Neural cell (in vitro differentiated cells): ENCODE measurements at regions not wholly inside any gene's neighbourhood (a gene's known extent, or its start where the extent isn't known, plus 50 kb on each side); places are given as distances from the start of the nearest gene placed in this dataset.

Experiments
- H2AFZ ChIP-seq: fragments of 200-600, 300-800 bp; sonication (generic), shearing (Covaris generic); 2 replicates; pipeline ENCODE4 v1.6.0; 2014; ENCODE audit warnings: low read depth, mild to moderate bottlenecking, antibody characterized with exemption, low read length, moderate library complexity
- H3F3A ChIP-seq: fragments of 200-600 bp; shearing (Covaris generic); 2 replicates; pipeline ENCODE4 v1.6.1; 2016; ENCODE audit warnings: mild to moderate bottlenecking, moderate library complexity, mixed read lengths, antibody characterized with exemption, low read length; ENCODE audit not compliant: insufficient read depth, poor library complexity, severe bottlenecking
- H3K27ac ChIP-seq: fragments of 200-600, 300-800 bp; sonication (generic), shearing (Covaris generic); 2 replicates; pipeline ENCODE4 v1.5.1; 2014; ENCODE audit warnings: mild to moderate bottlenecking, low read length, moderate library complexity
- H3K27me3 ChIP-seq: fragments of 300-800, 200-600 bp; sonication (generic), shearing (Covaris generic); 2 replicates; pipeline ENCODE4 v1.6.0; 2014; ENCODE audit warnings: mild to moderate bottlenecking, low read depth, low read length, moderate library complexity; ENCODE audit not compliant: insufficient read depth
- H3K36me3 ChIP-seq: fragments of 300-800, 200-600 bp; sonication (generic), shearing (Covaris generic); 2 replicates; pipeline ENCODE4 v1.5.1; 2014; ENCODE audit warnings: mild to moderate bottlenecking, antibody characterized with exemption, low read length, moderate library complexity; ENCODE audit not compliant: insufficient read depth
- H3K4me2 ChIP-seq: fragments of 300-800, 200-600 bp; sonication (generic), shearing (Covaris generic); 2 replicates; pipeline ENCODE4 v1.6.0; 2014; ENCODE audit warnings: mild to moderate bottlenecking, low read length
- H3K4me3 ChIP-seq: fragments of 300-800, 200-600 bp; sonication (generic), shearing (Covaris generic); 2 replicates; pipeline ENCODE4 v1.5.1; 2014; ENCODE audit warnings: mild to moderate bottlenecking, low read length, moderate library complexity
- H3K79me2 ChIP-seq: fragments of 200-600 bp; shearing (Covaris generic); replicated peaks from 2 replicates; pipeline ENCODE4 v1.6.0; 2014; ENCODE audit warnings: mild to moderate bottlenecking, low read length, moderate library complexity; ENCODE audit not compliant: insufficient read depth
- H3K9ac ChIP-seq: fragments of 300-800, 200-600 bp; sonication (generic), shearing (Covaris generic); 2 replicates; pipeline ENCODE4 v1.6.1; 2016; ENCODE audit warnings: mild to moderate bottlenecking, low read length, mixed read lengths
- H3K9me2 ChIP-seq: fragments of 200-600 bp; shearing (Covaris generic); 2 replicates; pipeline ENCODE4 v1.6.1; 2016; ENCODE audit warnings: mild to moderate bottlenecking, low read length, mixed read lengths; ENCODE audit not compliant: insufficient read depth
- H3K9me3 ChIP-seq: fragments of 200-600, 300-800 bp; sonication (generic), shearing (Covaris generic); 2 replicates; pipeline ENCODE4 v1.6.1; 2016; ENCODE audit warnings: mild to moderate bottlenecking, mixed run types, low read length, moderate library complexity, mixed read lengths
- H4K20me1 ChIP-seq: fragments of 200-600 bp; shearing (Covaris generic); 2 replicates; pipeline ENCODE4 v1.6.1; 2016; ENCODE audit warnings: mild to moderate bottlenecking, mixed run types; ENCODE audit not compliant: insufficient read depth
- EP300 ChIP-seq: fragments of 450-650 bp; conservative IDR thresholded peaks from 2 replicates; pipeline ENCODE4 v1.6.1; 2014; ENCODE audit warnings: antibody characterized with exemption, mild to moderate bottlenecking, moderate library complexity; ENCODE audit not compliant: poor library complexity, severe bottlenecking
- EZH2 ChIP-seq: fragments of 200-600, 300-800 bp; shearing (Covaris generic), sonication (generic); IDR thresholded peaks from 2 replicates; pipeline ENCODE4 v1.6.1; 2014; ENCODE audit warnings: antibody characterized with exemption, low read length, borderline replicate concordance, mild to moderate bottlenecking; ENCODE audit not compliant: insufficient read depth, poor library complexity, severe bottlenecking
- MXI1 ChIP-seq: fragments of 450-650 bp; conservative IDR thresholded peaks from 2 replicates; pipeline ENCODE4 v1.6.1; 2014; ENCODE audit warnings: antibody characterized with exemption, mild to moderate bottlenecking; ENCODE audit not compliant: poor library complexity, severe bottlenecking
- POLR2AphosphoS5 ChIP-seq: IDR thresholded peaks from 2 replicates; pipeline ENCODE4 v1.6.1; 2012
- RAD21 ChIP-seq: fragments of 450-650 bp; conservative IDR thresholded peaks from 2 replicates; pipeline ENCODE4 v1.6.1; 2014; ENCODE audit warnings: antibody characterized with exemption, mild to moderate bottlenecking, moderate library complexity
- SMC3 ChIP-seq: fragments of 450-650 bp; conservative IDR thresholded peaks from 2 replicates; pipeline ENCODE4 v1.6.1; 2014; ENCODE audit warnings: antibody characterized with exemption, mild to moderate bottlenecking, moderate library complexity; ENCODE audit not compliant: poor library complexity
- TAF1 ChIP-seq: IDR thresholded peaks from 2 replicates; pipeline ENCODE4 v1.6.1; 2012; ENCODE audit warnings: low read depth
- TF ChIP-seq, protein P1 (sequence below): fragments of 450-650 bp; IDR thresholded peaks from 2 replicates; pipeline ENCODE4 v1.5.1; 2014; ENCODE audit warnings: antibody characterized with exemption, mild to moderate bottlenecking, moderate library complexity; ENCODE audit not compliant: poor library complexity, severe bottlenecking
- TF ChIP-seq, protein P2 (sequence below): IDR thresholded peaks from 2 replicates; pipeline ENCODE4 v1.6.1; 2012; ENCODE audit warnings: borderline replicate concordance

DNA sequence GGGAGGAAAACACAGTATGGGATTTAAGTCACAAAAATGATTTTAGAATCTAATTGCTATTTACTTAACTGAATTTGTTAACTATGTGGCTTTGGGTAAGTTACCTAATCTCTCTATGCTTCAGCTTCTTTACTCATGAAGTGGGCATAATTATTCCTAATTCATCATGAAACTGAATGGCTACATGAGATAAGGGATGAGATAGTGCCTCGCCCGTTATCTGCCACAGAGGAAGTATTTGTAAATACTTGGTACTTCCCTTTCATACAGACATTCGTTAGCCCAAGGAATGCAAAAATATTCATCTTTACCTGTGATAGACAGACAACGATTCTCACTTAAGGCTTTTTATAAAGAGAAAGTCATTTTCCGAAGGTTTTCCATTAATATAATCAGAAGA, 221.2 kb upstream of the BLID start:
- H3K9ac ChIP-seq = no peak overlapping the region
- H3K9me2 ChIP-seq = no peaks in the 10 kb centered on the region
- H3K27ac ChIP-seq = no peak overlapping the region
- no peaks in the 10 kb centered on the region for H3K9me3 ChIP-seq
- no peaks in the 10 kb centered on the region for H3K27me3 ChIP-seq
- H2AFZ ChIP-seq = no peak overlapping the region
- TF ChIP-seq, protein P1, sequence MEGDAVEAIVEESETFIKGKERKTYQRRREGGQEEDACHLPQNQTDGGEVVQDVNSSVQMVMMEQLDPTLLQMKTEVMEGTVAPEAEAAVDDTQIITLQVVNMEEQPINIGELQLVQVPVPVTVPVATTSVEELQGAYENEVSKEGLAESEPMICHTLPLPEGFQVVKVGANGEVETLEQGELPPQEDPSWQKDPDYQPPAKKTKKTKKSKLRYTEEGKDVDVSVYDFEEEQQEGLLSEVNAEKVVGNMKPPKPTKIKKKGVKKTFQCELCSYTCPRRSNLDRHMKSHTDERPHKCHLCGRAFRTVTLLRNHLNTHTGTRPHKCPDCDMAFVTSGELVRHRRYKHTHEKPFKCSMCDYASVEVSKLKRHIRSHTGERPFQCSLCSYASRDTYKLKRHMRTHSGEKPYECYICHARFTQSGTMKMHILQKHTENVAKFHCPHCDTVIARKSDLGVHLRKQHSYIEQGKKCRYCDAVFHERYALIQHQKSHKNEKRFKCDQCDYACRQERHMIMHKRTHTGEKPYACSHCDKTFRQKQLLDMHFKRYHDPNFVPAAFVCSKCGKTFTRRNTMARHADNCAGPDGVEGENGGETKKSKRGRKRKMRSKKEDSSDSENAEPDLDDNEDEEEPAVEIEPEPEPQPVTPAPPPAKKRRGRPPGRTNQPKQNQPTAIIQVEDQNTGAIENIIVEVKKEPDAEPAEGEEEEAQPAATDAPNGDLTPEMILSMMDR = no peak
- no peak for TF ChIP-seq EZH2
- TF ChIP-seq EP300 = no peak
- H3K36me3 ChIP-seq = no peaks in the 10 kb centered on the region
- H3K4me3 ChIP-seq = no peak overlapping the region
- no peak overlapping the region for H3K4me2 ChIP-seq
- no peaks in the 10 kb centered on the region for H3F3A ChIP-seq
- H4K20me1 ChIP-seq = no peaks in the 10 kb centered on the region
- no peaks in the 10 kb centered on the region for H3K79me2 ChIP-seq

DNA sequence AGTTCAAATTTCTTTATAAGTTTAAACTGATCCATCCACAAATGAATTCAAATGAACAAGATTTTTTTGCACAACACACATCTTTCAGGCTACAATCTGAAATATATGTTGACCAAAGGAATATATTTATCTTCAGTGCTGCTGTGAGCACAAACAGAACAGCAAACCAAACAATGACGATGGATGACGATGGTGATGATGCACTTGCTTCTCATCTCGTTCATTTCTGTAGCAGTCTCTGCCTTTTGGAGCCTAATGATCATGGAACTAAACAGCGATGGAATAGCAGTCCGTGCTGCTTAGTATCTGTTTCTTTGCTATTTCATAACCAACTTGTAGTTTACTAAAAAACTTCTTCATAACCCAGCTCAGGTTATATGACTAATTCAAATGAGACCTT, 220.7 kb upstream of the BLID start:
- no peak overlapping the region for H3K27ac ChIP-seq
- H3K4me3 ChIP-seq = no peak overlapping the region

More for the DNA sequence above, 220.7 kb upstream of the BLID start:
- Histone ChIP-seq H3K9me3 (no peaks in the 10 kb centered on the region), H3K36me3 (no peaks in the 10 kb centered on the region), H4K20me1 (no peaks in the 10 kb centered on the region), H3K9me2 (no peaks in the 10 kb centered on the region), H3K4me2 (no peak overlapping the region), H3K79me2 (no peaks in the 10 kb centered on the region), H3F3A (no peaks in the 10 kb centered on the region), H3K9ac (no peak overlapping the region), H2AFZ (no peak overlapping the region), H3K27me3 (no peaks in the 10 kb centered on the region)
- TF ChIP-seq RAD21 (no peak), TAF1 (no peak), SMC3 (no peak), POLR2AphosphoS5 (no peak), EP300 (no peak), MXI1 (no peak), EZH2 (no peak)
- TF ChIP-seq, protein P1 = no peak
- TF ChIP-seq, protein P2, sequence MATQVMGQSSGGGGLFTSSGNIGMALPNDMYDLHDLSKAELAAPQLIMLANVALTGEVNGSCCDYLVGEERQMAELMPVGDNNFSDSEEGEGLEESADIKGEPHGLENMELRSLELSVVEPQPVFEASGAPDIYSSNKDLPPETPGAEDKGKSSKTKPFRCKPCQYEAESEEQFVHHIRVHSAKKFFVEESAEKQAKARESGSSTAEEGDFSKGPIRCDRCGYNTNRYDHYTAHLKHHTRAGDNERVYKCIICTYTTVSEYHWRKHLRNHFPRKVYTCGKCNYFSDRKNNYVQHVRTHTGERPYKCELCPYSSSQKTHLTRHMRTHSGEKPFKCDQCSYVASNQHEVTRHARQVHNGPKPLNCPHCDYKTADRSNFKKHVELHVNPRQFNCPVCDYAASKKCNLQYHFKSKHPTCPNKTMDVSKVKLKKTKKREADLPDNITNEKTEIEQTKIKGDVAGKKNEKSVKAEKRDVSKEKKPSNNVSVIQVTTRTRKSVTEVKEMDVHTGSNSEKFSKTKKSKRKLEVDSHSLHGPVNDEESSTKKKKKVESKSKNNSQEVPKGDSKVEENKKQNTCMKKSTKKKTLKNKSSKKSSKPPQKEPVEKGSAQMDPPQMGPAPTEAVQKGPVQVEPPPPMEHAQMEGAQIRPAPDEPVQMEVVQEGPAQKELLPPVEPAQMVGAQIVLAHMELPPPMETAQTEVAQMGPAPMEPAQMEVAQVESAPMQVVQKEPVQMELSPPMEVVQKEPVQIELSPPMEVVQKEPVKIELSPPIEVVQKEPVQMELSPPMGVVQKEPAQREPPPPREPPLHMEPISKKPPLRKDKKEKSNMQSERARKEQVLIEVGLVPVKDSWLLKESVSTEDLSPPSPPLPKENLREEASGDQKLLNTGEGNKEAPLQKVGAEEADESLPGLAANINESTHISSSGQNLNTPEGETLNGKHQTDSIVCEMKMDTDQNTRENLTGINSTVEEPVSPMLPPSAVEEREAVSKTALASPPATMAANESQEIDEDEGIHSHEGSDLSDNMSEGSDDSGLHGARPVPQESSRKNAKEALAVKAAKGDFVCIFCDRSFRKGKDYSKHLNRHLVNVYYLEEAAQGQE = no peak
